IMR-90 (cell line): ENCODE measurements at regions not wholly inside any gene's neighbourhood (a gene's known extent, or its start where the extent isn't known, plus 50 kb on each side); places are given as distances from the start of the nearest gene placed in this dataset.

ENCODE experiments used
- ATAC-seq: fragments of 200-7000 bp; cut with Tn5 transposase; 2 replicates; pipeline ENCODE4 v1.9.1; 2020; ENCODE audit warnings: low read depth, mild to moderate bottlenecking, moderate library complexity
- BruUV-seq: library from RNA; stranded (reverse); fragments of 400-500 nt; replicated peaks from 2 replicates; lab custom pipeline; 2021; lab: Mats Ljungman, UMichigan
- CTCF ChIA-PET: fragments of 300-600 bp; formaldehyde crosslinking; extraction: SDS; loops from one replicate; lab custom pipeline; 2021; ENCODE audit warnings: antibody characterized with exemption; lab: Yijun Ruan, JAX
- POLR2A ChIA-PET: fragments of 300-600 bp; sonication (Branson Sonifier 250); formaldehyde crosslinking; loops from one replicate; lab custom pipeline; 2022; ENCODE audit warnings: antibody characterized with exemption; ENCODE audit not compliant: unreplicated experiment; lab: Charles Lee
- DNase-seq: peaks from one replicate; pipeline ENCODE4 v3.0.0; 2013
- H2AFZ ChIP-seq: replicated peaks from 2 replicates; pipeline ENCODE3; 2013; ENCODE audit warnings: low read length, mild to moderate bottlenecking; ENCODE audit not compliant: poor library complexity
- H2AK5ac ChIP-seq: 2 replicates; pipeline ENCODE4 v1.6.1; 2013; ENCODE audit warnings: low read depth, low read length, inconsistent platforms
- H2AK9ac ChIP-seq: replicated peaks from 2 replicates; pipeline ENCODE3; 2013; ENCODE audit warnings: mild to moderate bottlenecking, low read depth, low read length, moderate library complexity; ENCODE audit not compliant: poor library complexity
- H2BK120ac ChIP-seq: 2 replicates; pipeline ENCODE4 v1.6.1; 2013; ENCODE audit warnings: low read depth, low read length, inconsistent platforms
- H2BK15ac ChIP-seq: 3 replicates; pipeline ENCODE4 v1.6.1; 2013; ENCODE audit warnings: low read depth, low read length, inconsistent platforms
- H2BK20ac ChIP-seq: 2 replicates; pipeline ENCODE4 v1.6.1; 2013; ENCODE audit warnings: low read depth, mild to moderate bottlenecking, inconsistent platforms, low read length, moderate library complexity
- H2BK5ac ChIP-seq: 2 replicates; pipeline ENCODE4 v1.6.1; 2013; ENCODE audit warnings: mild to moderate bottlenecking, low read depth, low read length, inconsistent platforms; ENCODE audit not compliant: poor library complexity, severe bottlenecking
- H3K14ac ChIP-seq: replicated peaks from 2 replicates; pipeline ENCODE4 v1.6.1; 2013; ENCODE audit warnings: low read depth, low read length, inconsistent platforms
- H3K18ac ChIP-seq: 2 replicates; pipeline ENCODE4 v1.6.1; 2013; ENCODE audit warnings: low read depth, low read length, control low read depth
- H3K23ac ChIP-seq: 2 replicates; pipeline ENCODE4 v1.6.1; 2013; ENCODE audit warnings: low read depth, low read length, inconsistent platforms
- H3K27ac ChIP-seq: 2 replicates; pipeline ENCODE4 v1.5.1; 2013; ENCODE audit warnings: mild to moderate bottlenecking, control low read depth, low read length; ENCODE audit not compliant: insufficient read depth
- H3K27me3 ChIP-seq: 2 replicates; pipeline ENCODE4 v1.6.1; 2013; ENCODE audit warnings: low read length; ENCODE audit not compliant: control insufficient read depth, insufficient read depth
- H3K36me3 ChIP-seq: 2 replicates; pipeline ENCODE4 v1.6.1; 2013; ENCODE audit warnings: low read length, mixed read lengths; ENCODE audit not compliant: control insufficient read depth, insufficient read depth
- H3K4ac ChIP-seq: 2 replicates; pipeline ENCODE4 v1.6.1; 2013; ENCODE audit warnings: low read depth, low read length, inconsistent platforms
- H3K4me1 ChIP-seq: 2 replicates; pipeline ENCODE4 v1.6.1; 2013; ENCODE audit warnings: low read length, mixed read lengths; ENCODE audit not compliant: control insufficient read depth, insufficient read depth
- H3K4me2 ChIP-seq: 2 replicates; pipeline ENCODE4 v1.6.1; 2013; ENCODE audit warnings: low read depth, mild to moderate bottlenecking, control low read depth, low read length, moderate library complexity
- H3K4me3 ChIP-seq: 2 replicates; pipeline ENCODE4 v1.5.1; 2013; ENCODE audit warnings: low read depth, mild to moderate bottlenecking, control low read depth, low read length, moderate library complexity; ENCODE audit not compliant: insufficient read depth
- H3K56ac ChIP-seq: 2 replicates; pipeline ENCODE4 v1.6.1; 2013; ENCODE audit warnings: low read length, inconsistent platforms; ENCODE audit not compliant: insufficient read depth; ENCODE audit errors: extremely low read depth
- H3K79me1 ChIP-seq, 2 experiments: 2 replicates each; pipeline ENCODE4 v1.6.1; 2013; ENCODE audit warnings: low read length in 2 of 2, inconsistent platforms in 1 of 2, low read depth in 1 of 2
- H3K9ac ChIP-seq: 2 replicates; pipeline ENCODE4 v1.6.1; 2013; ENCODE audit warnings: low read depth, low read length, control low read depth
- H3K9me1 ChIP-seq: 2 replicates; pipeline ENCODE4 v1.6.1; 2013; ENCODE audit warnings: low read length, inconsistent platforms; ENCODE audit not compliant: insufficient read depth
- H3K9me3 ChIP-seq: 2 replicates; pipeline ENCODE4 v1.6.1; 2013; ENCODE audit warnings: low read length; ENCODE audit not compliant: control insufficient read depth, insufficient read depth
- H4K20me1 ChIP-seq: 2 replicates; pipeline ENCODE4 v1.6.1; 2013; ENCODE audit warnings: low read length, inconsistent platforms; ENCODE audit not compliant: insufficient read depth
- H4K5ac ChIP-seq: 2 replicates; pipeline ENCODE4 v1.6.1; 2013; ENCODE audit warnings: mild to moderate bottlenecking, low read depth, low read length, control low read depth
- H4K8ac ChIP-seq, 2 experiments: 2 replicates each; pipeline ENCODE4 v1.6.1; 2013; ENCODE audit warnings: low read depth in 2 of 2, low read length in 2 of 2, control low read depth in 1 of 2, inconsistent platforms in 1 of 2
- H4K91ac ChIP-seq: 2 replicates; pipeline ENCODE4 v1.6.1; 2013; ENCODE audit warnings: low read depth, low read length, inconsistent platforms; ENCODE audit not compliant: insufficient read depth
- BHLHE40 ChIP-seq: fragments of 150-350 bp; IDR thresholded peaks from 2 replicates; pipeline ENCODE4 v1.6.1; 2016; ENCODE audit warnings: mild to moderate bottlenecking, low read depth, low read length
- CEBPB ChIP-seq: IDR thresholded peaks from 2 replicates; pipeline ENCODE4 v1.6.1; 2012; ENCODE audit warnings: low read depth, low read length, improper control_type of control experiment
- CHD1 ChIP-seq: IDR thresholded peaks from 2 replicates; pipeline ENCODE4 v1.6.1; 2012; ENCODE audit warnings: low read depth, low read length, improper control_type of control experiment
- CTCF ChIP-seq: conservative IDR thresholded peaks from 2 replicates; pipeline ENCODE4 v1.5.1; 2012; ENCODE audit warnings: mild to moderate bottlenecking, low read depth, low read length, improper control_type of control experiment
- FOS ChIP-seq: fragments of 150-350 bp; IDR thresholded peaks from 2 replicates; pipeline ENCODE4 v1.6.1; 2016; ENCODE audit warnings: low read depth, low read length
- MAFK ChIP-seq: IDR thresholded peaks from 2 replicates; pipeline ENCODE4 v1.6.1; 2012; ENCODE audit warnings: low read depth, low read length, improper control_type of control experiment
- MAZ ChIP-seq: IDR thresholded peaks from 2 replicates; pipeline ENCODE4 v1.6.1; 2012; ENCODE audit warnings: low read depth, mild to moderate bottlenecking, low read length, improper control_type of control experiment, moderate library complexity, borderline replicate concordance
- MXI1 ChIP-seq: IDR thresholded peaks from 2 replicates; pipeline ENCODE4 v1.6.1; 2012; ENCODE audit warnings: low read depth, mild to moderate bottlenecking, low read length, moderate library complexity, borderline replicate concordance
- POLR2A ChIP-seq: IDR thresholded peaks from 2 replicates; pipeline ENCODE4 v1.6.1; 2012; ENCODE audit warnings: mild to moderate bottlenecking, low read depth, low read length
- RAD21 ChIP-seq: IDR thresholded peaks from 2 replicates; pipeline ENCODE4 v1.6.1; 2012; ENCODE audit warnings: low read length, improper control_type of control experiment
- RFX5 ChIP-seq: IDR thresholded peaks from 2 replicates; pipeline ENCODE4 v1.8.0; 2012; ENCODE audit warnings: low read depth, mild to moderate bottlenecking, low read length, moderate library complexity
- SMC3 ChIP-seq: fragments of 150-350 bp; IDR thresholded peaks from 2 replicates; pipeline ENCODE4 v1.6.1; 2016; ENCODE audit warnings: low read depth, mild to moderate bottlenecking, antibody characterized with exemption, low read length, moderate library complexity
- USF2 ChIP-seq: fragments of 150-350 bp; IDR thresholded peaks from 2 replicates; pipeline ENCODE4 v1.6.1; 2017; ENCODE audit warnings: mild to moderate bottlenecking, antibody characterized with exemption, low read length, low read depth
- WGBS, 2 experiments: methylation state at CpG; one replicate each; pipeline versions ENCODE4 v1.1.5 to v1.1.7; 2013; ENCODE audit warnings: missing lambda C conversion rate in 2 of 2; ENCODE audit not compliant: insufficient read length in 1 of 2; ENCODE audit errors: extremely low coverage in 2 of 2; 5-methylcytosine and 5-hydroxymethylcytosine counted together
- dilution Hi-C: fragments of 300-500 bp; cut with HindIII; formaldehyde crosslinking; loops from one replicate; pipeline ENCODE4 v1.14.3; 2018; ENCODE audit warnings: low sequenced_read_pairs; ENCODE audit not compliant: unreplicated experiment
- in situ Hi-C: fragments of 300-500 bp; cut with MboI; formaldehyde crosslinking; loops from 3 replicates; pipeline ENCODE4 v1.14.3; 2019; ENCODE audit warnings: low sequenced_read_pairs, inconsistent platforms, mixed read lengths
- intact Hi-C: fragments of 100-400 bp; cut with micrococcal nuclease; formaldehyde crosslinking; loops from 2 replicates; pipeline ENCODE4 v1.10.0; 2022

GRCh38 chr4:165613581-165613980 is 234.8 kb downstream of the CPE start:
- no peak overlapping the region for H3K14ac ChIP-seq
- WGBS, 2 experiments: 80% methylated on average over 1 of the region's 2 CpGs; no CpG with 5 or more reads in 1 of the 2 experiments
- H2AFZ ChIP-seq: no peak overlapping the region
- no peak overlapping the region for H3K18ac ChIP-seq
- no peak overlapping the region for H2BK5ac ChIP-seq
- H3K56ac ChIP-seq: no peak overlapping the region
- intact Hi-C loops: no loop called here
- in situ Hi-C loops: no loop called here
- TF ChIP-seq CTCF: no peak
- no peak for TF ChIP-seq MAZ
- no peak for TF ChIP-seq RAD21
- no peak for TF ChIP-seq FOS
- no peak for TF ChIP-seq MAFK
- TF ChIP-seq CEBPB: no peak
- no peak for TF ChIP-seq CHD1
- TF ChIP-seq MXI1: no peak
- no peak for TF ChIP-seq USF2
- no peak for TF ChIP-seq SMC3
- TF ChIP-seq POLR2A: no peak
- TF ChIP-seq RFX5: no peak
- TF ChIP-seq BHLHE40: no peak
- no peak overlapping the region for H4K91ac ChIP-seq
- ATAC-seq (no peak), DNase-seq (no peak)
- dilution Hi-C loops: no loop called here
- H4K20me1 ChIP-seq: no peaks in the 10 kb centered on the region
- H3K36me3 ChIP-seq: no peaks in the 10 kb centered on the region
- no peak overlapping the region for H3K9ac ChIP-seq
- no peaks in the 10 kb centered on the region for H3K4me1 ChIP-seq
- H2BK15ac ChIP-seq: no peak overlapping the region
- H3K4ac ChIP-seq: no peak overlapping the region
- H3K79me1 ChIP-seq: no peaks in the 10 kb centered on the region
- CTCF ChIA-PET: no interaction called here
- H2BK120ac ChIP-seq: no peak overlapping the region
- H2AK5ac ChIP-seq: no peak overlapping the region
- no peak overlapping the region for H2AK9ac ChIP-seq
- H3K27ac ChIP-seq: no peak overlapping the region
- H3K27me3 ChIP-seq: no peaks in the 10 kb centered on the region
- peaks cover 8% of the 10 kb centered on the region; the same call in 1 of the 2 replicates for H3K9me3 ChIP-seq
- no peak overlapping the region for H3K23ac ChIP-seq
- no peak overlapping the region for H3K4me3 ChIP-seq
- H4K8ac ChIP-seq: no peak overlapping the region
- no peak overlapping the region for H2BK20ac ChIP-seq
- POLR2A ChIA-PET: no interaction called here
- BruUV-seq: no TSS peak
- no peak overlapping the region for H3K4me2 ChIP-seq
- H4K5ac ChIP-seq: no peak overlapping the region
- no peaks in the 10 kb centered on the region for H3K9me1 ChIP-seq
